ENCODE measurements at regions not wholly inside any gene's neighbourhood (a gene's known extent, or its start where the extent isn't known, plus 50 kb on each side); places are given as distances from the start of the nearest gene placed in this dataset.

GRCh38 chr5:118430076-118430475 lies 558.3 kb downstream of the DTWD2 start:
- no peaks in the 10 kb centered on the region for H3K27me3 ChIP-seq (replicated peaks; ENCODE audit: insufficient read depth, low read length)
- H3K4me2 ChIP-seq (ENCODE audit: low read depth, low read length), result no peak overlapping the region
- H3K9me2 ChIP-seq (replicated peaks; ENCODE audit: insufficient read depth, low read length), result no peaks in the 10 kb centered on the region
- no peaks in the 10 kb centered on the region for H3K4me1 ChIP-seq (ENCODE audit: low read length)
- no peaks in the 10 kb centered on the region for H3K36me3 ChIP-seq (replicated peaks; ENCODE audit: insufficient read depth, low read length)
- H2AFZ ChIP-seq (ENCODE audit: low read length), result no peak overlapping the region
- DNase-seq, result no peak
- H3K79me2 ChIP-seq (ENCODE audit: low read length), result no peaks in the 10 kb centered on the region
- no peaks in the 10 kb centered on the region for H3K9me3 ChIP-seq (replicated peaks; ENCODE audit: insufficient read depth, low read length)
- H4K20me1 ChIP-seq (ENCODE audit: insufficient read depth, low read length), result no peaks in the 10 kb centered on the region
- TF ChIP-seq CTCF (IDR thresholded peaks at IDR 0.05; ENCODE audit: low read length) (no peak), EZH2phosphoT487 (IDR thresholded peaks at IDR 0.05; ENCODE audit: low read length) (no peak), EZH2 (optimal IDR thresholded peaks at IDR 0.05; ENCODE audit: low read depth, low read length) (no peak)
- no peak overlapping the region for H3K27ac ChIP-seq (ENCODE audit: low read length)
- no peak overlapping the region for H3K9ac ChIP-seq (ENCODE audit: low read length)
- H3F3A ChIP-seq (ENCODE audit: insufficient read depth, low read length), result no peaks in the 10 kb centered on the region
- no peak overlapping the region for H3K4me3 ChIP-seq (ENCODE audit: low read length)

GRCh38 chr5:118407958-118408357 lies 580.4 kb downstream of the DTWD2 start:
- H3K4me1 ChIP-seq (ENCODE audit: low read length), result no peaks in the 10 kb centered on the region
- no peak for DNase-seq
- no peaks in the 10 kb centered on the region for H3K36me3 ChIP-seq (replicated peaks; ENCODE audit: insufficient read depth, low read length)
- no peaks in the 10 kb centered on the region for H3K79me2 ChIP-seq (ENCODE audit: low read length)
- H4K20me1 ChIP-seq (ENCODE audit: insufficient read depth, low read length), result no peaks in the 10 kb centered on the region
- no peak overlapping the region for H3K27ac ChIP-seq (ENCODE audit: low read length)
- H2AFZ ChIP-seq (ENCODE audit: low read length), result no peak overlapping the region
- TF ChIP-seq EZH2 (optimal IDR thresholded peaks at IDR 0.05; ENCODE audit: low read depth, low read length), result no peak
- no peak for TF ChIP-seq CTCF (IDR thresholded peaks at IDR 0.05; ENCODE audit: low read length)
- TF ChIP-seq EZH2phosphoT487 (IDR thresholded peaks at IDR 0.05; ENCODE audit: low read length), result no peak
- H3F3A ChIP-seq (ENCODE audit: insufficient read depth, low read length), result no peaks in the 10 kb centered on the region
- H3K27me3 ChIP-seq (replicated peaks; ENCODE audit: insufficient read depth, low read length), result no peaks in the 10 kb centered on the region
- H3K9me2 ChIP-seq (replicated peaks; ENCODE audit: insufficient read depth, low read length), result no peaks in the 10 kb centered on the region
- no peak overlapping the region for H3K9ac ChIP-seq (ENCODE audit: low read length)
- H3K4me3 ChIP-seq (ENCODE audit: low read length), result no peak overlapping the region
- H3K4me2 ChIP-seq (ENCODE audit: low read depth, low read length), result no peak overlapping the region
- no peaks in the 10 kb centered on the region for H3K9me3 ChIP-seq (replicated peaks; ENCODE audit: insufficient read depth, low read length)

DNA sequence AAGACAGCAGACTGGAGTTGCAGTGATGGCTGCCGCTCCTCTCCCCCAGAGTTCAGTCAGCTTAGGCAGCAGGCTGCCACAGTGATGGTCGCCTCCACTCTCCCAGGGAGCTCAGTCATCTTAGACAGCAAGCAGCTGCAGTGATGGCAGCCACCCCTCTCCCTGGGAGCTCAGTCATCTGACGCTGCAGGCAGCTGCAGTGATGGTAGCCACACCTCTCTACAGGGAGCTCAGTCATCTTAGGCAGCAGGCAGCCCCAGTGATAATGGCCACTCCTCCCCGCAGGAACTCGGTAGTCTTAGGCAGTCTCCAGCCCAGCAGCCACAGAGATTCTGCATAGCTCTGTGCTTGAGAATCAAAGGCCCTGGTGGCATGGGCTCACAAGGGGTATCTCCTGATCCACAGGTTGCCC lies 582.7 kb downstream of the DTWD2 start:
- H3K36me3 ChIP-seq (replicated peaks; ENCODE audit: insufficient read depth, low read length), result no peaks in the 10 kb centered on the region
- H3F3A ChIP-seq (ENCODE audit: insufficient read depth, low read length), result no peaks in the 10 kb centered on the region
- no peaks in the 10 kb centered on the region for H4K20me1 ChIP-seq (ENCODE audit: insufficient read depth, low read length)
- no peak for DNase-seq
- H3K9me2 ChIP-seq (replicated peaks; ENCODE audit: insufficient read depth, low read length), result no peaks in the 10 kb centered on the region
- no peak overlapping the region for H3K4me2 ChIP-seq (ENCODE audit: low read depth, low read length)
- H3K9ac ChIP-seq (ENCODE audit: low read length), result no peak overlapping the region
- H3K27me3 ChIP-seq (replicated peaks; ENCODE audit: insufficient read depth, low read length), result no peaks in the 10 kb centered on the region
- no peaks in the 10 kb centered on the region for H3K9me3 ChIP-seq (replicated peaks; ENCODE audit: insufficient read depth, low read length)
- no peaks in the 10 kb centered on the region for H3K79me2 ChIP-seq (ENCODE audit: low read length)
- TF ChIP-seq CTCF (IDR thresholded peaks at IDR 0.05; ENCODE audit: low read length), result no peak
- H3K4me3 ChIP-seq (ENCODE audit: low read length), result no peak overlapping the region
- H2AFZ ChIP-seq (ENCODE audit: low read length), result no peak overlapping the region
- no peaks in the 10 kb centered on the region for H3K4me1 ChIP-seq (ENCODE audit: low read length)
- H3K27ac ChIP-seq (ENCODE audit: low read length), result no peak overlapping the region

GRCh38 chr5:118397236-118397635 lies 591.1 kb downstream of the DTWD2 start:
- no peaks in the 10 kb centered on the region for H3F3A ChIP-seq (ENCODE audit: insufficient read depth, low read length)
- H3K27me3 ChIP-seq (replicated peaks; ENCODE audit: insufficient read depth, low read length), result no peaks in the 10 kb centered on the region
- H4K20me1 ChIP-seq (ENCODE audit: insufficient read depth, low read length), result no peaks in the 10 kb centered on the region
- H3K36me3 ChIP-seq (replicated peaks; ENCODE audit: insufficient read depth, low read length), result no peaks in the 10 kb centered on the region
- no peaks in the 10 kb centered on the region for H3K79me2 ChIP-seq (ENCODE audit: low read length)
- H3K9me3 ChIP-seq (replicated peaks; ENCODE audit: insufficient read depth, low read length), result no peaks in the 10 kb centered on the region
- H3K9ac ChIP-seq (ENCODE audit: low read length), result no peak overlapping the region
- DNase-seq, result no peak
- H3K27ac ChIP-seq (ENCODE audit: low read length), result no peak overlapping the region
- no peak overlapping the region for H2AFZ ChIP-seq (ENCODE audit: low read length)
- H3K4me2 ChIP-seq (ENCODE audit: low read depth, low read length), result no peak overlapping the region
- H3K4me1 ChIP-seq (ENCODE audit: low read length), result no peaks in the 10 kb centered on the region
- H3K4me3 ChIP-seq (ENCODE audit: low read length), result no peak overlapping the region
- TF ChIP-seq EZH2 (optimal IDR thresholded peaks at IDR 0.05; ENCODE audit: low read depth, low read length) (no peak), CTCF (IDR thresholded peaks at IDR 0.05; ENCODE audit: low read length) (no peak), EZH2phosphoT487 (IDR thresholded peaks at IDR 0.05; ENCODE audit: low read length) (no peak)
- no peaks in the 10 kb centered on the region for H3K9me2 ChIP-seq (replicated peaks; ENCODE audit: insufficient read depth, low read length)
